GM23338 (cell line): ENCODE measurements at regions not wholly inside any gene's neighbourhood (a gene's known extent, or its start where the extent isn't known, plus 50 kb on each side); places are given as distances from the start of the nearest gene placed in this dataset.

Source experiments
- POLR2AphosphoS5 ChIP-seq: IDR thresholded peaks from 2 replicates; pipeline ENCODE4 v1.6.1; 2016; ENCODE audit warnings: antibody characterized with exemption, low read depth
- TF ChIP-seq, protein P1 (sequence below), 2 experiments: fragments of 200-600 bp in 1 of 2; sonication (generic) in 1 of 2; conservative IDR thresholded peaks; 2 replicates each; pipeline versions ENCODE4 v1.5.1 to v1.6.1; 2016 to 2017; ENCODE audit warnings: antibody characterized with exemption in 2 of 2, low read depth in 2 of 2, mild to moderate bottlenecking in 2 of 2, moderate library complexity in 1 of 2

DNA sequence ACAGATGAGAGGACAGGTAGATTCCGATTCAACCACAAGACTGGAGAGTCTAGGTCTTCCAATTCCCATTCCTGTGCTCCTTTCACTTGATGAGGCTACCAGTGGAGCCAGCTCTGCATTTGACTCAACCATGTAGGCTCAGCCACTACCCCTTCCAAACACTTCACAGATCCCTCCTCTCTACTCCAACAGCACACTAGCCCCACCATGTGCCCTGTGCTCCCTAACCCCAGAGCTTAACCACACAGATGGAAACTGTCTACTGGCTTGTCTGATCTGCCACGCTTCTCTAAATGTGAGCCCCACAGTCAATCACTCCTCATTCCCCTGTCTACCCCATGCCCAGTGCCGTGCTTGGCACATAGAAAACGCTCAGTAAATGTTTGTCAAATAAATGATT, 508.2 kb downstream of the CDK5RAP2 start:
- TF ChIP-seq, protein P1, sequence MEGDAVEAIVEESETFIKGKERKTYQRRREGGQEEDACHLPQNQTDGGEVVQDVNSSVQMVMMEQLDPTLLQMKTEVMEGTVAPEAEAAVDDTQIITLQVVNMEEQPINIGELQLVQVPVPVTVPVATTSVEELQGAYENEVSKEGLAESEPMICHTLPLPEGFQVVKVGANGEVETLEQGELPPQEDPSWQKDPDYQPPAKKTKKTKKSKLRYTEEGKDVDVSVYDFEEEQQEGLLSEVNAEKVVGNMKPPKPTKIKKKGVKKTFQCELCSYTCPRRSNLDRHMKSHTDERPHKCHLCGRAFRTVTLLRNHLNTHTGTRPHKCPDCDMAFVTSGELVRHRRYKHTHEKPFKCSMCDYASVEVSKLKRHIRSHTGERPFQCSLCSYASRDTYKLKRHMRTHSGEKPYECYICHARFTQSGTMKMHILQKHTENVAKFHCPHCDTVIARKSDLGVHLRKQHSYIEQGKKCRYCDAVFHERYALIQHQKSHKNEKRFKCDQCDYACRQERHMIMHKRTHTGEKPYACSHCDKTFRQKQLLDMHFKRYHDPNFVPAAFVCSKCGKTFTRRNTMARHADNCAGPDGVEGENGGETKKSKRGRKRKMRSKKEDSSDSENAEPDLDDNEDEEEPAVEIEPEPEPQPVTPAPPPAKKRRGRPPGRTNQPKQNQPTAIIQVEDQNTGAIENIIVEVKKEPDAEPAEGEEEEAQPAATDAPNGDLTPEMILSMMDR (conservative IDR thresholded peaks at IDR 0.05; ENCODE audit: low read depth in 2 of 2), result peak in 1 of 2 experiments; percentile 57; a peak in 2 of 4 replicates
- no peak for TF ChIP-seq POLR2AphosphoS5
